Caco-2 (cell line): ENCODE measurements at regions not wholly inside any gene's neighbourhood (a gene's known extent, or its start where the extent isn't known, plus 50 kb on each side); places are given as distances from the start of the nearest gene placed in this dataset.

Source experiments
- BruUV-seq: library from RNA; stranded (reverse); fragments of 400-500 nt; replicated peaks from 2 replicates; lab custom pipeline; 2021; lab: Mats Ljungman, UMichigan
- CTCF ChIA-PET: fragments of 300-600 bp; sonication (Branson Sonifier 250); formaldehyde crosslinking; loops from one replicate; lab custom pipeline; 2022; ENCODE audit warnings: antibody characterized with exemption; lab: Charles Lee
- POLR2A ChIA-PET: fragments of 300-600 bp; sonication (Branson Sonifier 250); formaldehyde crosslinking; loops from one replicate; lab custom pipeline; 2022; ENCODE audit warnings: antibody characterized with exemption; lab: Charles Lee
- DNase-seq, 2 experiments: peaks; one replicate each; pipeline versions ENCODE4 v3.0.0 to v3.0.0-alpha.2; 2020 to 2022
- H3K27me3 ChIP-seq: replicated peaks from 2 replicates; pipeline ENCODE4 v1.6.0; 2011; ENCODE audit warnings: low read length; ENCODE audit not compliant: control insufficient read depth, insufficient read depth
- H3K36me3 ChIP-seq: 2 replicates; pipeline ENCODE4 v1.5.1; 2011; ENCODE audit warnings: low read length; ENCODE audit not compliant: control insufficient read depth, insufficient read depth
- H3K4me1 ChIP-seq: fragments of 250-450 bp; sonication (Bioruptor Pico); 2 replicates; pipeline ENCODE4 v1.5.1; 2020; ENCODE audit warnings: mild to moderate bottlenecking
- H3K4me3 ChIP-seq: 2 replicates; pipeline ENCODE4 v1.5.1; 2011; ENCODE audit warnings: low read depth, mild to moderate bottlenecking, control low read depth, low read length
- H3K9me3 ChIP-seq: fragments of 250-450 bp; sonication (Bioruptor Pico); 2 replicates; pipeline ENCODE4 v1.5.1; 2020; ENCODE audit warnings: mild to moderate bottlenecking, moderate library complexity
- H3K27ac Mint-ChIP-seq: one replicate; pipeline ENCODE4 v1.8.0; 2022; ENCODE audit warnings: mixed read lengths; ENCODE audit not compliant: unreplicated experiment
- H3K27me3 Mint-ChIP-seq: one replicate; pipeline ENCODE4 v1.8.0; 2022; ENCODE audit warnings: mixed read lengths; ENCODE audit not compliant: insufficient read depth, unreplicated experiment
- H3K36me3 Mint-ChIP-seq: one replicate; pipeline ENCODE4 v1.8.0; 2022; ENCODE audit warnings: mild to moderate bottlenecking, mixed read lengths; ENCODE audit not compliant: insufficient read depth, unreplicated experiment
- H3K4me1 Mint-ChIP-seq: one replicate; pipeline ENCODE4 v1.8.0; 2022; ENCODE audit warnings: low read depth, mixed read lengths; ENCODE audit not compliant: unreplicated experiment
- H3K4me3 Mint-ChIP-seq: one replicate; pipeline ENCODE4 v1.8.0; 2022; ENCODE audit warnings: mild to moderate bottlenecking, moderate library complexity, mixed read lengths; ENCODE audit not compliant: unreplicated experiment
- H3K9me3 Mint-ChIP-seq: one replicate; pipeline ENCODE4 v1.8.0; 2022; ENCODE audit warnings: mixed read lengths; ENCODE audit not compliant: unreplicated experiment
- intact Hi-C: fragments of 100-400 bp; cut with micrococcal nuclease; formaldehyde crosslinking; loops from one replicate; pipeline ENCODE4 v1.10.0; 2022; ENCODE audit not compliant: unreplicated experiment
- TF ChIP-seq, protein P1 (sequence below), 2 experiments: fragments of 200-600 bp in 1 of 2; IDR thresholded peaks; 1 replicate in 1 of 2; 2 replicates in 1 of 2; pipeline versions ENCODE4 v1.5.1 to v1.8.0; 2011 to 2022; ENCODE audit warnings: antibody characterized with exemption in 1 of 2, control low read depth in 1 of 2, inconsistent platforms in 1 of 2, low read depth in 1 of 2, low read length in 1 of 2, mild to moderate bottlenecking in 1 of 2, moderate library complexity in 1 of 2; ENCODE audit not compliant: insufficient read depth in 1 of 2, severe bottlenecking in 1 of 2, unreplicated experiment in 1 of 2

DNA sequence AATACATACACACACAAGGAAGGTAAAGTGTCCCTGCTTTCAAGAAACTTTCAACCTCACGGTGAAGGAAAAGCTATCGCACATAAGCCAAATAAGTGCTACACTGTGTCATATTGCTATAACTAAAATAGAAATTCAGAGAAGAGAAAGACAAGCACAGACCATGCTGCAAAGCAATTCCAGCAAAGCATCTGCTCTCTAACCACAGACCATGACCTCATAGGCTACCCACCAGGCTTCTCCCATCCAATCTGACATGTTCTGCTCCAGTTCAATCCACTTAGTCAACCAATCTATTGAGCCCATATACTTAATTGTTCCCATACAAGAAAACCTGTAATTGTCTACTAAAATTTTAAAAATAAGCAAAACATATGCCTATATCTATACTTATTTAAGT lies 211.3 kb downstream of the BARHL2 start:
- TF ChIP-seq, protein P1, sequence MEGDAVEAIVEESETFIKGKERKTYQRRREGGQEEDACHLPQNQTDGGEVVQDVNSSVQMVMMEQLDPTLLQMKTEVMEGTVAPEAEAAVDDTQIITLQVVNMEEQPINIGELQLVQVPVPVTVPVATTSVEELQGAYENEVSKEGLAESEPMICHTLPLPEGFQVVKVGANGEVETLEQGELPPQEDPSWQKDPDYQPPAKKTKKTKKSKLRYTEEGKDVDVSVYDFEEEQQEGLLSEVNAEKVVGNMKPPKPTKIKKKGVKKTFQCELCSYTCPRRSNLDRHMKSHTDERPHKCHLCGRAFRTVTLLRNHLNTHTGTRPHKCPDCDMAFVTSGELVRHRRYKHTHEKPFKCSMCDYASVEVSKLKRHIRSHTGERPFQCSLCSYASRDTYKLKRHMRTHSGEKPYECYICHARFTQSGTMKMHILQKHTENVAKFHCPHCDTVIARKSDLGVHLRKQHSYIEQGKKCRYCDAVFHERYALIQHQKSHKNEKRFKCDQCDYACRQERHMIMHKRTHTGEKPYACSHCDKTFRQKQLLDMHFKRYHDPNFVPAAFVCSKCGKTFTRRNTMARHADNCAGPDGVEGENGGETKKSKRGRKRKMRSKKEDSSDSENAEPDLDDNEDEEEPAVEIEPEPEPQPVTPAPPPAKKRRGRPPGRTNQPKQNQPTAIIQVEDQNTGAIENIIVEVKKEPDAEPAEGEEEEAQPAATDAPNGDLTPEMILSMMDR (IDR thresholded peaks at IDR 0.05; ENCODE audit: insufficient read depth in 1 of 2, low read depth in 1 of 2, low read length in 1 of 2, severe bottlenecking in 1 of 2, unreplicated experiment in 1 of 2), result no peak
- Histone ChIP-seq H3K36me3 (no peaks in the 10 kb centered on the region), H3K9me3 (no peaks in the 10 kb centered on the region), H3K4me3 (no peak overlapping the region), H3K27me3 (no peaks in the 10 kb centered on the region), H3K4me1 (no peaks in the 10 kb centered on the region)
- H3K27ac Mint-ChIP-seq, result no peak overlapping the region
- ChIA-PET CTCF (no interaction called here), POLR2A (no interaction called here)
- peaks cover 10% of the 10 kb centered on the region for H3K4me1 Mint-ChIP-seq
- H3K4me3 Mint-ChIP-seq, result no peak overlapping the region
- intact Hi-C loops, result no loop called here
- no TSS peak for BruUV-seq
- no peaks in the 10 kb centered on the region for H3K36me3 Mint-ChIP-seq
- H3K27me3 Mint-ChIP-seq, result peaks cover 3% of the 10 kb centered on the region
- no peak for DNase-seq
- H3K9me3 Mint-ChIP-seq, result no peaks in the 10 kb centered on the region

DNA sequence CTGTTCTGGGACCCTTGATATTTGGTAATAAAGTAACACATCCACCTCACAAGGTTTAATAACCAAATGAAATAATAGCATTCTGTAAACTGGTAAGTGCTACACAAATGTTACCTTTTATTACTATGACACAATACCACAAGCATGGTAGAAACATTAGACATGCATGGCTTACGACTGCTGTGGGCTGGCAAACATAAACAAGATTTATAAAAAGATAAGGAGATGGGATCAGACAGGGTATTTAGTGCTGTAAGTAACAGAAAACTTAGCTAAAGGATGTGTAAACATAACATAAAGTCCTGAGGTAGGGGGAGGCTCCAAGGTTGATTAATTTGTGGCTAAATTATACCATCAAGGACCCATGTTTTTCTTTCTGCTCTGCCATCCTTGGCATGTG lies 212.6 kb downstream of the BARHL2 start:
- intact Hi-C loops, result no loop called here
- no peak for DNase-seq
- TF ChIP-seq, protein P1 (IDR thresholded peaks at IDR 0.05; ENCODE audit: insufficient read depth in 1 of 2, low read depth in 1 of 2, low read length in 1 of 2, severe bottlenecking in 1 of 2, unreplicated experiment in 1 of 2), result no peak
- H3K27me3 ChIP-seq, result no peaks in the 10 kb centered on the region
- POLR2A ChIA-PET, result no interaction called here
- no peaks in the 10 kb centered on the region for H3K9me3 ChIP-seq
- Mint-ChIP-seq H3K4me3 (no peak overlapping the region), H3K27ac (no peak overlapping the region), H3K36me3 (no peaks in the 10 kb centered on the region), H3K27me3 (peaks cover 3% of the 10 kb centered on the region), H3K4me1 (peaks cover 10% of the 10 kb centered on the region), H3K9me3 (no peaks in the 10 kb centered on the region)
- CTCF ChIA-PET, result no interaction called here
- no peaks in the 10 kb centered on the region for H3K4me1 ChIP-seq
- BruUV-seq, result no TSS peak
- H3K36me3 ChIP-seq, result no peaks in the 10 kb centered on the region
- H3K4me3 ChIP-seq, result no peak overlapping the region

DNA sequence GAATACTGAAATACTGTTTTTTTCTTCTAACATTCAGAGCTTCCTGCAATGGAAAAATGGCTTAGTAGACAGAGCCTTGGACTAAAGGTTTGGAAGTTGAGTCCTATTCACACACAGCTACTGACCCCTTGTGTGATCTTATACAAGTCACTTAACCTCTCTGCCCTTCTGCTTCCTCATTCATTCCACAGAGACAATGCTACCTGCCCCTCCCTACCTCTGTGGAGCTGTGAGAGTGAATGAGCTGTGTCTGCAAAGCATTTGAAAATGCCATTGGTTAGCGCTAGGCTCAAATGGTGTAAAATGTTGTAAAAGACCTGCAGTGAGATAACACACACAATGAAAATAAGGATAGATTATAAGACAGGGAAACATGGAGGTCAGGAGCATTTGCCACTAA lies 214.4 kb downstream of the BARHL2 start:
- Histone ChIP-seq H3K36me3 (no peaks in the 10 kb centered on the region), H3K27me3 (no peaks in the 10 kb centered on the region), H3K4me1 (no peaks in the 10 kb centered on the region), H3K9me3 (no peaks in the 10 kb centered on the region), H3K4me3 (no peak overlapping the region)
- ChIA-PET POLR2A (no interaction called here), CTCF (no interaction called here)
- TF ChIP-seq, protein P1 (IDR thresholded peaks at IDR 0.05; ENCODE audit: insufficient read depth in 1 of 2, low read depth in 1 of 2, low read length in 1 of 2, severe bottlenecking in 1 of 2, unreplicated experiment in 1 of 2), result no peak
- H3K4me1 Mint-ChIP-seq, result peaks cover 6% of the 10 kb centered on the region
- no peaks in the 10 kb centered on the region for H3K36me3 Mint-ChIP-seq
- H3K27me3 Mint-ChIP-seq, result no peaks in the 10 kb centered on the region
- DNase-seq, result peak in 1 of 2 experiments; percentile 1
- H3K4me3 Mint-ChIP-seq, result no peak overlapping the region
- no TSS peak for BruUV-seq
- H3K27ac Mint-ChIP-seq, result no peak overlapping the region
- H3K9me3 Mint-ChIP-seq, result no peaks in the 10 kb centered on the region
- intact Hi-C loops, result no loop called here
